ENCODE measurements at regions not wholly inside any gene's neighbourhood (a gene's known extent, or its start where the extent isn't known, plus 50 kb on each side); places are given as distances from the start of the nearest gene placed in this dataset.

- DNase-seq (ENCODE audit: low read depth in 1 of 2, low spot score in 2 of 2) = no peak
- CTCF ChIA-PET (ENCODE audit: partially characterized antibody) = interaction anchor here (1.6 kb wide), 1 partner anchor 9 kb away, joined by 3 read pairs; no protein-coding TSS in a partner anchor
- Histone ChIP-seq H3K27me3 (replicated peaks in 1 of 4; ENCODE audit: control insufficient read depth in 3 of 4, extremely low read depth in 1 of 4, insufficient read depth in 3 of 4, low read length in 3 of 4) (no peaks in the 10 kb centered on the region), H3K9ac (replicated peaks in 1 of 4; ENCODE audit: extremely low read depth in 1 of 4, low read depth in 3 of 4, low read length in 3 of 4) (no peak overlapping the region), H4K91ac (replicated peaks; ENCODE audit: insufficient read length, low read length) (no peak overlapping the region), H4K5ac (ENCODE audit: insufficient read length, low read depth, low read length) (no peak overlapping the region), H2BK5ac (ENCODE audit: low read depth, low read length) (no peak overlapping the region), H3K14ac (ENCODE audit: insufficient read length) (no peak overlapping the region), H3K4ac (replicated peaks; ENCODE audit: insufficient read length, low read depth, low read length) (no peak overlapping the region), H3K23ac (ENCODE audit: insufficient read length) (no peak overlapping the region), H4K8ac (ENCODE audit: extremely low read depth, insufficient read depth, low read length) (no peak overlapping the region), H3K4me1 (replicated peaks in 1 of 4; ENCODE audit: control insufficient read depth in 3 of 4, insufficient read depth in 4 of 4, low read length in 3 of 4) (no peaks in the 10 kb centered on the region), H3K79me2 (ENCODE audit: control insufficient read depth in 1 of 2, insufficient read depth in 2 of 2, low read length in 2 of 2) (no peaks in the 10 kb centered on the region), H2BK20ac (ENCODE audit: low read length) (no peak overlapping the region), H3K4me3 (ENCODE audit: extremely low read depth in 1 of 4, insufficient read depth in 2 of 4, low read depth in 3 of 4, low read length in 4 of 4) (no peak overlapping the region), H2AFZ (ENCODE audit: low read length) (no peak overlapping the region), H2AK5ac (ENCODE audit: low read depth, low read length) (no peak overlapping the region), H3K56ac (replicated peaks; ENCODE audit: insufficient read length, low read depth, low read length) (no peak overlapping the region), H3K18ac (ENCODE audit: extremely low read depth, low read length) (no peak overlapping the region), H3K23me2 (ENCODE audit: low read depth, low read length) (no peaks in the 10 kb centered on the region), H2BK120ac (replicated peaks; ENCODE audit: low read depth, low read length) (no peak overlapping the region), H3K9me3 (ENCODE audit: insufficient read depth in 2 of 2, low read depth in 1 of 2, low read length in 1 of 2) (0 out of 4 replicates have a peak, but pooled peaks cover 0 to 3% of the 10 kb centered on the region in 2 experiments), H3K4me2 (ENCODE audit: insufficient read depth in 1 of 2, low read depth in 2 of 2, low read length in 2 of 2) (no peak overlapping the region), H3K36me3 (ENCODE audit: control insufficient read depth in 2 of 4, insufficient read depth in 4 of 4, low read length in 3 of 4) (no peaks in the 10 kb centered on the region), H2BK15ac (ENCODE audit: low read length) (no peak overlapping the region), H2BK12ac (ENCODE audit: low read depth, low read length) (no peak overlapping the region), H4K20me1 (replicated peaks in 1 of 2; ENCODE audit: control insufficient read depth in 1 of 2, insufficient read depth in 2 of 2, low read length in 2 of 2) (no peaks in the 10 kb centered on the region), H3K27ac (ENCODE audit: low read depth, low read length) (no peak overlapping the region), H3K79me1 (ENCODE audit: low read depth, low read length) (no peaks in the 10 kb centered on the region)
- WGBS, 2 experiments (ENCODE audit: extremely low coverage in 1 of 2, insufficient coverage in 1 of 2, insufficient read length in 1 of 2, insufficient replicate concordance in 2 of 2, low coverage in 1 of 2, low lambda C conversion rate in 2 of 2, missing lambda C conversion rate in 1 of 2) = 93% methylated on average over 1 of the region's 1 CpG; no CpG with 5 or more reads in 1 of the 2 experiments
- no peak for FAIRE-seq
- POLR2A ChIA-PET (ENCODE audit: partially characterized antibody) = no interaction called here
- TF ChIP-seq TAF7 (optimal IDR thresholded peaks at IDR 0.05; ENCODE audit: borderline replicate concordance, low read depth, low read length) (no peak), EP300 (IDR thresholded peaks at IDR 0.05; ENCODE audit: borderline replicate concordance in 1 of 2, low read depth in 2 of 2, low read length in 2 of 2) (no peak)
Measured at GRCh38 chr7:145839814-145840213, 276.8 kb upstream of the CNTNAP2 start.
